ENCODE measurements at regions not wholly inside any gene's neighbourhood (a gene's known extent, or its start where the extent isn't known, plus 50 kb on each side); places are given as distances from the start of the nearest gene placed in this dataset.

- FAIRE-seq (no peak), ATAC-seq (no peak), DNase-seq (ENCODE audit: extremely low read depth in 1 of 4, low spot score in 3 of 4) (no peak)
- Histone ChIP-seq H2AFZ (ENCODE audit: low read depth, low read length) (no peak overlapping the region), H3K9me1 (ENCODE audit: control insufficient read depth, insufficient read depth, low read length) (no peaks in the 10 kb centered on the region), H3K4me2 (ENCODE audit: insufficient read depth, low read length) (no peak overlapping the region), H3K9ac (ENCODE audit: insufficient read depth in 1 of 2, low read depth in 2 of 2, low read length in 2 of 2) (no peak overlapping the region), H3K4me1 (replicated peaks in 1 of 2; ENCODE audit: control insufficient read depth in 2 of 2, insufficient read depth in 2 of 2, low read length in 2 of 2) (no peaks in the 10 kb centered on the region), H3K27me3 (ENCODE audit: control insufficient read depth in 2 of 2, insufficient read depth in 2 of 2, low read length in 2 of 2) (peaks cover 9 to 68% of the 10 kb centered on the region in 2 experiments; a peak in 3 of 5 replicates), H3K27ac (ENCODE audit: extremely low read depth, low read depth, low read length) (no peak overlapping the region), H3K4me3 (no peak overlapping the region), H4K20me1 (replicated peaks; ENCODE audit: control insufficient read depth, insufficient read depth, low read length) (peaks cover 4% of the 10 kb centered on the region; the same call in 1 of the 2 replicates), H3K36me3 (ENCODE audit: control insufficient read depth, insufficient read depth, low read length) (no peaks in the 10 kb centered on the region), H3K9me3 (replicated peaks; ENCODE audit: control insufficient read depth, insufficient read depth, low read depth, low read length) (no peaks in the 10 kb centered on the region), H3K79me2 (ENCODE audit: control insufficient read depth, insufficient read depth, low read length) (no peaks in the 10 kb centered on the region)
- in situ Hi-C loops (cut with MboI) (no loop called here), intact Hi-C loops (cut with micrococcal nuclease) (no loop called here)
- no TSS peak for BruUV-seq (replicated peaks)
- CTCF ChIA-PET (ENCODE audit: low intra/inter-chr PET ratio): no interaction called here
- no peak for TF ChIP-seq ZNF609 (CRISPR knock-in tag; IDR thresholded peaks at IDR 0.05; ENCODE audit: borderline replicate concordance)
- TF ChIP-seq TEAD1 (CRISPR knock-in tag; IDR thresholded peaks at IDR 0.05): no peak
- no peak for TF ChIP-seq ETV1 (tag; conservative IDR thresholded peaks at IDR 0.05; ENCODE audit: low read depth)
- TF ChIP-seq TAF9B (IDR thresholded peaks at IDR 0.05; ENCODE audit: partially characterized antibody): no peak
- POLR2A ChIA-PET: no interaction called here
- 2% methylated on average over 20 of the region's 21 CpGs for WGBS (ENCODE audit: insufficient coverage, low coverage, missing lambda C conversion rate)
Observed at GRCh38 chr9:135300346-135301141, 179.0 kb upstream of the PPP1R26 start.

Data from K562 (cell line).